Lung (tissue), 11 donors: ENCODE measurements at regions not wholly inside any gene's neighbourhood (a gene's known extent, or its start where the extent isn't known, plus 50 kb on each side); places are given as distances from the start of the nearest gene placed in this dataset.
"Not testable (repeated sequence)": the region's sequence is repeated elsewhere in the genome, so short reads cannot be mapped to it uniquely, and the experiment has no call there.

Experiments used
- ATAC-seq: fragments of 200-7000 bp; cut with Tn5 transposase; one replicate; pipeline ENCODE4 v1.9.1; 2020; ENCODE audit warnings: moderate number of reproducible peaks; ENCODE audit not compliant: insufficient read depth, low FRiP score
- DNase-seq, 3 donors: peaks; one replicate each; pipeline ENCODE4 v3.0.0-alpha.2; 2013 to 2017
- H3K27ac ChIP-seq, 2 donors: one replicate each; pipeline ENCODE4 v1.5.1; 2013; ENCODE audit warnings: mild to moderate bottlenecking in 2 of 2, moderate library complexity in 2 of 2, control low read depth in 1 of 2, inconsistent platforms in 1 of 2, low read depth in 1 of 2, low read length in 1 of 2
- H3K27me3 ChIP-seq, 3 donors: one replicate each; pipeline ENCODE4 v1.5.1; 2013; ENCODE audit warnings: low read length in 2 of 3; ENCODE audit not compliant: control insufficient read depth in 3 of 3, insufficient read depth in 3 of 3
- H3K36me3 ChIP-seq, 4 donors: one replicate each; pipeline ENCODE4 v1.5.1; 2013; ENCODE audit warnings: low read length in 4 of 4, mild to moderate bottlenecking in 1 of 4, moderate library complexity in 1 of 4; ENCODE audit not compliant: control insufficient read depth in 4 of 4, insufficient read depth in 4 of 4
- H3K4me1 ChIP-seq, 5 donors: one replicate each; pipeline ENCODE4 v1.5.1; 2013; ENCODE audit warnings: low read length in 5 of 5, mild to moderate bottlenecking in 2 of 5, moderate library complexity in 1 of 5; ENCODE audit not compliant: control insufficient read depth in 5 of 5, insufficient read depth in 5 of 5
- H3K4me3 ChIP-seq: one replicate; pipeline ENCODE4 v1.5.1; 2013; ENCODE audit warnings: mild to moderate bottlenecking, control low read depth, moderate library complexity
- H3K9ac ChIP-seq, 2 donors: one replicate each; pipeline ENCODE4 v1.5.1; 2013; ENCODE audit warnings: low read length in 2 of 2, control low read depth in 1 of 2; ENCODE audit not compliant: insufficient read depth in 1 of 2
- H3K9me3 ChIP-seq, 4 donors: one replicate each; pipeline ENCODE4 v1.5.1; 2013; ENCODE audit warnings: low read length in 3 of 4, mild to moderate bottlenecking in 1 of 4, moderate library complexity in 1 of 4; ENCODE audit not compliant: control insufficient read depth in 4 of 4, insufficient read depth in 3 of 4
- WGBS, 2 donors: extraction: QIAGEN DNeasy Blood & Tissue Kit; methylation state at CpG; one replicate each; pipeline ENCODE4 v1.1.7; 2013; 5-methylcytosine and 5-hydroxymethylcytosine counted together
- TF ChIP-seq, protein P1 (sequence below): IDR thresholded peaks from 2 replicates; pipeline ENCODE4 v1.5.1; 2012; ENCODE audit warnings: mild to moderate bottlenecking; ENCODE audit errors: control extremely low read depth, extremely low read depth
- donor health status: control.
- donor health status: control.
- donor health status: Bipolar disorder and iron deficiency.
- donor health status: healthy.
- donor health status: DM: yes; HTN: yes; CAD: no.

GRCh38 chr4:11954093-11954492 is 525.4 kb upstream of the HS3ST1 start:
- DNase-seq (peak in 2 of 3 donors; percentile 36 to 61), ATAC-seq (no peak)
- Histone ChIP-seq H3K9ac (no peak overlapping the region), H3K27ac (no peak overlapping the region), H3K27me3 (no peaks in the 10 kb centered on the region), H3K4me1 (peaks cover 0 to 3% (median 0%) of the 10 kb centered on the region in 5 donors), H3K9me3 (peaks cover 0 to 2% (median 0%) of the 10 kb centered on the region in 4 donors), H3K4me3 (no peak overlapping the region), H3K36me3 (no peaks in the 10 kb centered on the region)
- 62 to 66% methylated on average over 2 of the region's 2 CpGs for WGBS, 2 donors
- TF ChIP-seq, protein P1, sequence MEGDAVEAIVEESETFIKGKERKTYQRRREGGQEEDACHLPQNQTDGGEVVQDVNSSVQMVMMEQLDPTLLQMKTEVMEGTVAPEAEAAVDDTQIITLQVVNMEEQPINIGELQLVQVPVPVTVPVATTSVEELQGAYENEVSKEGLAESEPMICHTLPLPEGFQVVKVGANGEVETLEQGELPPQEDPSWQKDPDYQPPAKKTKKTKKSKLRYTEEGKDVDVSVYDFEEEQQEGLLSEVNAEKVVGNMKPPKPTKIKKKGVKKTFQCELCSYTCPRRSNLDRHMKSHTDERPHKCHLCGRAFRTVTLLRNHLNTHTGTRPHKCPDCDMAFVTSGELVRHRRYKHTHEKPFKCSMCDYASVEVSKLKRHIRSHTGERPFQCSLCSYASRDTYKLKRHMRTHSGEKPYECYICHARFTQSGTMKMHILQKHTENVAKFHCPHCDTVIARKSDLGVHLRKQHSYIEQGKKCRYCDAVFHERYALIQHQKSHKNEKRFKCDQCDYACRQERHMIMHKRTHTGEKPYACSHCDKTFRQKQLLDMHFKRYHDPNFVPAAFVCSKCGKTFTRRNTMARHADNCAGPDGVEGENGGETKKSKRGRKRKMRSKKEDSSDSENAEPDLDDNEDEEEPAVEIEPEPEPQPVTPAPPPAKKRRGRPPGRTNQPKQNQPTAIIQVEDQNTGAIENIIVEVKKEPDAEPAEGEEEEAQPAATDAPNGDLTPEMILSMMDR, result peak; percentile 9

GRCh38 chr4:11949355-11949754 is 520.7 kb upstream of the HS3ST1 start:
- ATAC-seq (no peak), DNase-seq (no peak)
- no peak overlapping the region for H3K4me3 ChIP-seq
- peaks cover 0 to 2% (median 0%) of the 10 kb centered on the region in 5 donors for H3K4me1 ChIP-seq
- H3K27me3 ChIP-seq, result no peaks in the 10 kb centered on the region
- H3K9ac ChIP-seq, result no peak overlapping the region
- TF ChIP-seq, protein P1, result no peak
- H3K36me3 ChIP-seq, result no peaks in the 10 kb centered on the region
- H3K9me3 ChIP-seq, result no peaks in the 10 kb centered on the region
- 92 to 97% methylated on average over 3 of the region's 3 CpGs for WGBS, 2 donors
- H3K27ac ChIP-seq, result no peak overlapping the region

- not testable (repeated sequence) for ATAC-seq, H3K4me3 ChIP-seq, H3K9me3 ChIP-seq, H3K27ac ChIP-seq, H3K36me3 ChIP-seq, H3K27me3 ChIP-seq, H3K9ac ChIP-seq, DNase-seq, H3K4me1 ChIP-seq
- 45 to 61% methylated on average over 1 of the region's 1 CpG for WGBS, 2 donors
Measured at GRCh38 chr4:11947629-11948028, 518.9 kb upstream of the HS3ST1 start.

GRCh38 chr4:11937941-11938340 is 509.2 kb upstream of the HS3ST1 start:
- H3K9me3 ChIP-seq, result peaks cover 0 to 8% (median under 1%) of the 10 kb centered on the region in 4 donors
- peak in 2 of 3 donors; percentile 96 for DNase-seq

More at GRCh38 chr4:11937941-11938340, 509.2 kb upstream of the HS3ST1 start:
- Histone ChIP-seq H3K36me3 (no peaks in the 10 kb centered on the region), H3K27ac (no peak overlapping the region), H3K4me1 (peaks cover 0 to 6% (median 0%) of the 10 kb centered on the region in 5 donors), H3K9ac (no peak overlapping the region), H3K27me3 (no peaks in the 10 kb centered on the region), H3K4me3 (no peak overlapping the region)
- ATAC-seq, result no peak
- TF ChIP-seq, protein P1, result no peak
